ENCODE measurements at regions not wholly inside any gene's neighbourhood (a gene's known extent, or its start where the extent isn't known, plus 50 kb on each side); places are given as distances from the start of the nearest gene placed in this dataset.
"Not testable (repeated sequence)": the region's sequence is repeated elsewhere in the genome, so short reads cannot be mapped to it uniquely, and the experiment has no call there.

DNA sequence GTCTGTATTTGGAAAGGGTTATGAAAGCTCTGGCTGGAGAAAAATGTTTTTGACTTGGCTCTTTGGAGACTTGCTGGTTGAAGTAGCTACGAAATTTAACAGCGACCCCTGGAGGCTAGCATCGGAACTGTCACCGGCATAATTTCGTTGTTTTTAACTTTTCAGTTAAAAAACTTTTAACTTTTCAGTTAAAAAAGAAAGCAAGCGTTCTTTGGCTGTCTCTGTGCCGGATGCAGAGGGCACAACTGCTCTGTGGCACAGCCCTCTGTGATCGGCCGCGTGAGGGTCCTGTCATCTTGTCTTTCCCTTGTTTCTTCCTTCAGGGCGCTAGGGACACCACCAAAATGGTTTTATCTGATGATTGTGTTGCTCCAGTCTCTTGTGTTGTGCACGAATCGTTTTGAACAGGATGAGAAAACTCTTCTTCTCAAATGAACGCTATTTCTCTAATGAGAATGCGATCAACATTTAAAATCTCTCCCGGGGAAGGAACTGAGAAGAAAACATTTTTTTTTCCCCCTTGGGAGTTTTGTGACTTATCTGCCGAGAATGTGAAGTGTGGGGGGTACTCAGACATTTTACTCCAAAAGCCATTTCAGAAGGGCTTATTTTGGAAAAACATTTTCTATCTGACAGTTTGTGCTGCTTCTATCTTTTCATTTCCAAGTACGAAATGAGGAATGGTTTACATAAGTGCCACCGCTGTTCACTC is 57.1 kb downstream of the ADCYAP1 start:
- Histone ChIP-seq H3K27me3 (ENCODE audit: control insufficient read depth in 2 of 2, insufficient read depth in 1 of 2, low read length in 1 of 2) (no peaks in the 10 kb centered on the region), H3K36me3 (ENCODE audit: control insufficient read depth in 2 of 2, insufficient read depth in 2 of 2, low read length in 1 of 2) (no peaks in the 10 kb centered on the region), H3K4me3 (ENCODE audit: low read length in 2 of 2) (no peak overlapping the region), H3K9me3 (ENCODE audit: control insufficient read depth in 2 of 2, insufficient read depth in 1 of 2, low read length in 1 of 2) (no peaks in the 10 kb centered on the region), H3K27ac (ENCODE audit: low read depth in 1 of 2, low read length in 1 of 2) (no peak overlapping the region), H3K4me1 (ENCODE audit: control insufficient read depth in 2 of 2, insufficient read depth in 2 of 2, low read length in 2 of 2) (no peaks in the 10 kb centered on the region)
- 19% methylated on average over 19 of the region's 19 CpGs for WGBS
- peak; percentile 2 to 65 (median 19) for DNase-seq (ENCODE audit: low read depth in 6 of 9, low spot score in 9 of 9)

DNA sequence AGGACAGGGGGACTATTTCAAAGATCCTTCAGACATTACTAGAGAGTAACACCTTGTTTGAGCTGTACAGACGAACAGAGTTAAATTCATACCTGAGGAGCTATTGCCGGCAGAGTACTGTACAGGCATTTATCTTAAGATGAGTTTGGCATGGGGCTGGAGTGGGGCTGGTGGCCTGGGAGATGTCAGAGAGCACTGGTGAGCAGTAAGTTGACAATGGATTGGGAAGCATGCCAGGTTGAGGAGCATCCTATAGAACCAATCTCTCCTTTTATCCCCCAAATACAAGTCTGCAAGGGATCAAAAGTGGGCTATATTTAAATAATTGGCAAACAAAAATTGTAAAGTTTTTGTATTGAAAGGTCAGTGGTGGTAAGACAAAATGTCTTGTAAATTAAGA is 58.6 kb downstream of the ADCYAP1 start:
- H3K9me3 ChIP-seq (ENCODE audit: control insufficient read depth in 2 of 2, insufficient read depth in 1 of 2, low read length in 1 of 2): no peaks in the 10 kb centered on the region
- no peaks in the 10 kb centered on the region for H3K4me1 ChIP-seq (ENCODE audit: control insufficient read depth in 2 of 2, insufficient read depth in 2 of 2, low read length in 2 of 2)
- H3K27me3 ChIP-seq (ENCODE audit: control insufficient read depth in 2 of 2, insufficient read depth in 1 of 2, low read length in 1 of 2): no peaks in the 10 kb centered on the region
- DNase-seq (ENCODE audit: low read depth in 6 of 9, low spot score in 9 of 9): no peak
- H3K27ac ChIP-seq (ENCODE audit: low read depth in 1 of 2, low read length in 1 of 2): no peak overlapping the region
- WGBS: 94% methylated on average over 2 of the region's 2 CpGs
- H3K36me3 ChIP-seq (ENCODE audit: control insufficient read depth in 2 of 2, insufficient read depth in 2 of 2, low read length in 1 of 2): no peaks in the 10 kb centered on the region
- no peak overlapping the region for H3K4me3 ChIP-seq (ENCODE audit: low read length in 2 of 2)

DNA sequence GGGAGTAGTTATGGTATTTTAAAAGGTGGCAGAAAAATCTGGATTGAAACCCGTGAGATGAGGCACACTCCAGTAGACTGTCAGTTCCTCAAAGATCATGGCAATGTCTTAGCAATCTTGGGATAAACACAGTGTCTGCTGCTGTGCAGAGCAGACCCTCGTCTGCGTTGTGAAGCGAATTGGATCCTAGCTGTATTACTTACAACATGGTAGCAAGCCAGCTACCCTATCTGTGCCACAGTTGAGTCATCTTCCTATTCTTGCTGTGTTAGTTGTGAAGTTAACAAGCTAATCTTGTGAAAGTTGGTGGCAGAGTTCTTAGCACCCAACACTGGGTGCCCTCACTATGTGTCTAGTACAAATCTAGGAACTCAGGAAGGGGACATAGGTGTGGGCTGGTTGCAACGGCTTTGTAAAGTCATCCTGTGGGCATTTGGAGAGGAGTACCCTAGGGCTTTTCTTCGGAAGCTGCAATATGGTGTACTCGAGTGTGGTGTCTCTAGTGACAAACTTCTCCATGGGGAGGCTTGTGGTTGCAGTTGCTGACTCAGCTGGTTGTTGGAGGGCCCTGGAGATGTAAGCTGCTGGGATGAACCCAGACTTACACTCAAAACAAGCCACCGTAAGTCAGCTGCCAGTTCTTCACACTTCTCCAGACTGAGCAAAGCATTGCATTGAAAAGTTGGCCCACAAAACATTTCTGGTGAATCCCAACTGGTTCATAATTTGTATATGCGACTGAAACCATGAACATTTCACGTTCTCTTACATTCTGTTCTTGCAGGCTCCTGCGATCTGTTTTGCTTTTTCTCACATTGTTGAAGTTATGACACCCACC is 61.5 kb downstream of the ADCYAP1 start:
- H3K9me3 ChIP-seq (ENCODE audit: control insufficient read depth in 2 of 2, insufficient read depth in 1 of 2, low read length in 1 of 2): no peaks in the 10 kb centered on the region
- H3K36me3 ChIP-seq (ENCODE audit: control insufficient read depth in 2 of 2, insufficient read depth in 2 of 2, low read length in 1 of 2): no peaks in the 10 kb centered on the region
- 91% methylated on average over 11 of the region's 11 CpGs for WGBS
- H3K4me1 ChIP-seq (ENCODE audit: control insufficient read depth in 2 of 2, insufficient read depth in 2 of 2, low read length in 2 of 2): no peaks in the 10 kb centered on the region
- no peak overlapping the region for H3K4me3 ChIP-seq (ENCODE audit: low read length in 2 of 2)
- H3K27me3 ChIP-seq (ENCODE audit: control insufficient read depth in 2 of 2, insufficient read depth in 1 of 2, low read length in 1 of 2): no peaks in the 10 kb centered on the region
- DNase-seq (ENCODE audit: low read depth in 6 of 9, low spot score in 9 of 9): no peak
- no peak overlapping the region for H3K27ac ChIP-seq (ENCODE audit: low read depth in 1 of 2, low read length in 1 of 2)

DNA sequence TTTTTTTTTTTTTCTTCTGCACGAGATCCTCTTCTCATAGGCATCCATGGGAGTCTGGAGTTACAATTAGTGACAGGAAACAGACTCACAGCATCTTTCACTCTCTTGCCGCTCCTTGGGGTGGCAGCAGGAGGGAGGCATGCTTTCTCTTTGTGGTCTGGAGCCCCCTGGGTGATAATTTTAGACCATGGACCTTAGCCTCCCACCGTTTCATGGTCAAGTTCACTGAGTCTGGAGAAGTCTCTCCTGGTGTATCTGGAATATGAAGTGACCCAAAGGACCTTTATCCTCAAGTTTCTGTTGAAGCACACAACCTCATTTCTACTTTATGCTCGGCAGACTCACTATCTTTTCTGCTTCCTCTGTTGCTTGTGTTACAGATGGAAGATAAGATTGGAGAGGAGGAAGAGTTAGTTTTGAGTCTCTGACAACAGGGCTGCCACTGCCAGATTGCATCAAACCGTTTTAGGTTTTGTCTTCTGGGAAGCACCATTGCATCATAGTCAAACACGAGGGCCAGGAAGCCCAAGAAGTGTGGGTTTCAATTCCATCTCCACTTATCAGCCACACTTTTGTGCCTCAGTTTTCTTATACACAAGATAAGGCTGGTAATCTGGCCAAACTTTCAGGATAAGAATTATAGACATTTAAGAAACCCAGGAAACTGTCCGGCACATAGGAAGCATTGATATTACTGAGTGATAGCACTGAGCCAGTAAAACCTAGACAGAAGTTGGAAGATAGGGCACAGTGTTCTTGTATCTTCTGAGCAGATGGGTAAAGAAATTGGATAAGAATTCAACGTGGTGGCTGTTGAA is 62.3 kb downstream of the ADCYAP1 start:
- no peaks in the 10 kb centered on the region for H3K9me3 ChIP-seq (ENCODE audit: control insufficient read depth in 2 of 2, insufficient read depth in 1 of 2, low read length in 1 of 2)
- DNase-seq (ENCODE audit: low read depth in 6 of 9, low spot score in 9 of 9): no peak
- no peak overlapping the region for H3K27ac ChIP-seq (ENCODE audit: low read depth in 1 of 2, low read length in 1 of 2)
- no peak overlapping the region for H3K4me3 ChIP-seq (ENCODE audit: low read length in 2 of 2)
- H3K36me3 ChIP-seq (ENCODE audit: control insufficient read depth in 2 of 2, insufficient read depth in 2 of 2, low read length in 1 of 2): no peaks in the 10 kb centered on the region
- WGBS: 63% methylated on average over 8 of the region's 8 CpGs
- no peaks in the 10 kb centered on the region for H3K27me3 ChIP-seq (ENCODE audit: control insufficient read depth in 2 of 2, insufficient read depth in 1 of 2, low read length in 1 of 2)
- H3K4me1 ChIP-seq (ENCODE audit: control insufficient read depth in 2 of 2, insufficient read depth in 2 of 2, low read length in 2 of 2): no peaks in the 10 kb centered on the region

GRCh38 chr18:968910-969309 is 64.2 kb downstream of the ADCYAP1 start:
- not testable (repeated sequence) for H3K27ac ChIP-seq (ENCODE audit: low read depth in 1 of 2, low read length in 1 of 2); H3K36me3 ChIP-seq (ENCODE audit: control insufficient read depth in 2 of 2, insufficient read depth in 2 of 2, low read length in 1 of 2); H3K4me3 ChIP-seq (ENCODE audit: low read length in 2 of 2); H3K4me1 ChIP-seq (ENCODE audit: control insufficient read depth in 2 of 2, insufficient read depth in 2 of 2, low read length in 2 of 2); H3K27me3 ChIP-seq (ENCODE audit: control insufficient read depth in 2 of 2, insufficient read depth in 1 of 2, low read length in 1 of 2); H3K9me3 ChIP-seq (ENCODE audit: control insufficient read depth in 2 of 2, insufficient read depth in 1 of 2, low read length in 1 of 2); DNase-seq (ENCODE audit: low read depth in 6 of 9, low spot score in 9 of 9)
- 84% methylated on average over 1 of the region's 1 CpG for WGBS

DNA sequence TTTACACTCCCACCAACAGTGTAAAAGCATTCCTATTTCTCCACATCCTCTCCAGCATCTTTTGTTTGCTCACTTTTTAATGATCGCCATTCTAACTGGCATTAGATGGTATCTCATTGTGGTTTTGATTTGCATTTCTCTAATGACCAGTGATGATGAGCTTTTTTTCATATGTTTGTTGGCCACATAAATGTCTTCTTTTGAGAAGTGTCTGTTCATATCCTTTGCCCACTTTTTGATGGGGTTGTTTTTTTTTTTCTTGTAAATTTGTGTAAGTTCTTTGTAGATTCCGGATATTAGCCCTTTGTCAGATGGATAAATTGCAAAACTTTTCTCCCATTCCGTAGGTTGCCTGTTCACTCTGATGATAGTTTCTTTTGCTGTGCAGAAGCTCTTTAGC is 64.6 kb downstream of the ADCYAP1 start:
- not testable (repeated sequence) for H3K4me1 ChIP-seq (ENCODE audit: control insufficient read depth in 2 of 2, insufficient read depth in 2 of 2, low read length in 2 of 2); H3K36me3 ChIP-seq (ENCODE audit: control insufficient read depth in 2 of 2, insufficient read depth in 2 of 2, low read length in 1 of 2); H3K27ac ChIP-seq (ENCODE audit: low read depth in 1 of 2, low read length in 1 of 2); H3K4me3 ChIP-seq (ENCODE audit: low read length in 2 of 2); H3K9me3 ChIP-seq (ENCODE audit: control insufficient read depth in 2 of 2, insufficient read depth in 1 of 2, low read length in 1 of 2); DNase-seq (ENCODE audit: low read depth in 6 of 9, low spot score in 9 of 9); H3K27me3 ChIP-seq (ENCODE audit: control insufficient read depth in 2 of 2, insufficient read depth in 1 of 2, low read length in 1 of 2)
- WGBS: 96% methylated on average over 3 of the region's 3 CpGs

- not testable (repeated sequence) for H3K4me1 ChIP-seq (ENCODE audit: control insufficient read depth in 2 of 2, insufficient read depth in 2 of 2, low read length in 2 of 2); H3K9me3 ChIP-seq (ENCODE audit: control insufficient read depth in 2 of 2, insufficient read depth in 1 of 2, low read length in 1 of 2); H3K36me3 ChIP-seq (ENCODE audit: control insufficient read depth in 2 of 2, insufficient read depth in 2 of 2, low read length in 1 of 2); H3K27ac ChIP-seq (ENCODE audit: low read depth in 1 of 2, low read length in 1 of 2); H3K27me3 ChIP-seq (ENCODE audit: control insufficient read depth in 2 of 2, insufficient read depth in 1 of 2, low read length in 1 of 2); H3K4me3 ChIP-seq (ENCODE audit: low read length in 2 of 2); DNase-seq (ENCODE audit: low read depth in 6 of 9, low spot score in 9 of 9)
- 83% methylated on average over 3 of the region's 6 CpGs for WGBS
Measured at GRCh38 chr18:974606-975005, 69.9 kb downstream of the ADCYAP1 start.

GRCh38 chr18:976393-977128 is 71.9 kb downstream of the ADCYAP1 start:
- H3K4me3 ChIP-seq (ENCODE audit: low read length in 2 of 2); H3K36me3 ChIP-seq (ENCODE audit: control insufficient read depth in 2 of 2, insufficient read depth in 2 of 2, low read length in 1 of 2); H3K4me1 ChIP-seq (ENCODE audit: control insufficient read depth in 2 of 2, insufficient read depth in 2 of 2, low read length in 2 of 2); H3K9me3 ChIP-seq (ENCODE audit: control insufficient read depth in 2 of 2, insufficient read depth in 1 of 2, low read length in 1 of 2); H3K27ac ChIP-seq (ENCODE audit: low read depth in 1 of 2, low read length in 1 of 2); DNase-seq (ENCODE audit: low read depth in 6 of 9, low spot score in 9 of 9); H3K27me3 ChIP-seq (ENCODE audit: control insufficient read depth in 2 of 2, insufficient read depth in 1 of 2, low read length in 1 of 2): not testable (repeated sequence)
- WGBS: 94% methylated on average over 23 of the region's 37 CpGs
